SK-N-SH treated with all-trans-retinoic acid at 6 μM for 48 hours (cell line): ENCODE measurements at regions not wholly inside any gene's neighbourhood (a gene's known extent, or its start where the extent isn't known, plus 50 kb on each side); places are given as distances from the start of the nearest gene placed in this dataset.

Source experiments
- ATAC-seq: fragments of 200-7000 bp; cut with Tn5 transposase; 3 replicates; pipeline ENCODE4 v1.9.1; 2020; ENCODE audit warnings: mild to moderate bottlenecking, moderate library complexity
- ARNTL ChIP-seq: fragments of 450-650 bp; formaldehyde crosslinking; IDR thresholded peaks from 2 replicates; pipeline ENCODE4 v1.5.0; 2020; ENCODE audit warnings: low read depth, mild to moderate bottlenecking, moderate library complexity, borderline replicate concordance
- BACH2 ChIP-seq: fragments of 250-450 bp; sonication (Bioruptor Pico); IDR thresholded peaks from 2 replicates; pipeline ENCODE4 v1.9.0; 2021; ENCODE audit warnings: mild to moderate bottlenecking, borderline replicate concordance
- CSDC2 ChIP-seq: fragments of 250-450 bp; sonication (Bioruptor Pico); IDR thresholded peaks from 2 replicates; pipeline ENCODE4 v1.5.0; 2020; ENCODE audit warnings: mild to moderate bottlenecking, moderate library complexity
- GLIS3 ChIP-seq: fragments of 250-450 bp; sonication (Bioruptor Pico); IDR thresholded peaks from 2 replicates; pipeline ENCODE4 v1.5.0; 2020; ENCODE audit warnings: mild to moderate bottlenecking, moderate library complexity
- ISL1 ChIP-seq: fragments of 250-450 bp; sonication (Bioruptor Pico); IDR thresholded peaks from 2 replicates; pipeline ENCODE4 v2.1.2; 2022; ENCODE audit warnings: mild to moderate bottlenecking, moderate library complexity
- OSR1 ChIP-seq: fragments of 250-450 bp; sonication (Bioruptor Pico); IDR thresholded peaks from 2 replicates; pipeline ENCODE4 v1.8.0; 2022; ENCODE audit warnings: moderate library complexity, mild to moderate bottlenecking, inconsistent platforms
- PPARA ChIP-seq: fragments of 250-450 bp; sonication (Bioruptor Pico); IDR thresholded peaks from 2 replicates; pipeline ENCODE4 v1.5.0; 2020; ENCODE audit warnings: mild to moderate bottlenecking, borderline replicate concordance
- RARB ChIP-seq: fragments of 250-450 bp; sonication (Bioruptor Pico); IDR thresholded peaks from 2 replicates; pipeline ENCODE4 v1.8.0; 2021; ENCODE audit warnings: mild to moderate bottlenecking, moderate library complexity
- SNAI2 ChIP-seq: fragments of 250-450 bp; sonication (Bioruptor Pico); IDR thresholded peaks from 2 replicates; pipeline ENCODE4 v1.5.0; 2020; ENCODE audit warnings: mild to moderate bottlenecking, moderate library complexity
- TOX ChIP-seq: fragments of 250-450 bp; sonication (Bioruptor Pico); IDR thresholded peaks from 2 replicates; pipeline ENCODE4 v1.8.0; 2021; ENCODE audit warnings: mild to moderate bottlenecking, moderate library complexity, borderline replicate concordance
- ZC3H10 ChIP-seq: fragments of 250-450 bp; sonication (Bioruptor Pico); IDR thresholded peaks from 2 replicates; pipeline ENCODE4 v1.5.1; 2021; ENCODE audit warnings: mild to moderate bottlenecking, moderate library complexity
- ZFP3 ChIP-seq: fragments of 250-450 bp; sonication (Bioruptor Pico); IDR thresholded peaks from 2 replicates; pipeline ENCODE4 v1.5.0; 2020; ENCODE audit warnings: mild to moderate bottlenecking, moderate library complexity
- ZFP30 ChIP-seq: fragments of 450-650 bp; formaldehyde crosslinking; IDR thresholded peaks from 2 replicates; pipeline ENCODE4 v1.5.0; 2022; ENCODE audit warnings: mild to moderate bottlenecking, moderate library complexity
- ZNF565 ChIP-seq: fragments of 450-650 bp; formaldehyde crosslinking; conservative IDR thresholded peaks from 2 replicates; pipeline ENCODE4 v1.5.0; 2020; ENCODE audit warnings: low read depth, mild to moderate bottlenecking, moderate library complexity
- ZNF70 ChIP-seq: fragments of 450-650 bp; formaldehyde crosslinking; IDR thresholded peaks from 2 replicates; pipeline ENCODE4 v1.5.0; 2020; ENCODE audit warnings: mild to moderate bottlenecking, moderate library complexity
- ZNF8 ChIP-seq: fragments of 450-650 bp; formaldehyde crosslinking; IDR thresholded peaks from 2 replicates; pipeline ENCODE4 v1.5.0; 2020; ENCODE audit warnings: mild to moderate bottlenecking, moderate library complexity
- TF ChIP-seq, protein P1 (sequence below): fragments of 250-450 bp; sonication (Bioruptor Pico); IDR thresholded peaks from 2 replicates; pipeline ENCODE4 v1.8.0; 2021; ENCODE audit warnings: low read depth, mild to moderate bottlenecking, moderate library complexity, borderline replicate concordance
- TF ChIP-seq, protein P2 (sequence below): fragments of 250-450 bp; sonication (Bioruptor Pico); IDR thresholded peaks from 2 replicates; pipeline ENCODE4 v1.8.0; 2020; ENCODE audit warnings: mild to moderate bottlenecking, moderate library complexity, borderline replicate concordance
- TF ChIP-seq, protein P3 (sequence below): fragments of 250-450 bp; sonication (Bioruptor Pico); IDR thresholded peaks from 2 replicates; pipeline ENCODE4 v1.5.0; 2020; ENCODE audit warnings: mild to moderate bottlenecking, moderate library complexity
- TF ChIP-seq, protein P4 (sequence below): fragments of 250-450 bp; sonication (Bioruptor Pico); IDR thresholded peaks from 2 replicates; pipeline ENCODE4 v1.5.1; 2021; ENCODE audit warnings: mild to moderate bottlenecking, moderate library complexity

DNA sequence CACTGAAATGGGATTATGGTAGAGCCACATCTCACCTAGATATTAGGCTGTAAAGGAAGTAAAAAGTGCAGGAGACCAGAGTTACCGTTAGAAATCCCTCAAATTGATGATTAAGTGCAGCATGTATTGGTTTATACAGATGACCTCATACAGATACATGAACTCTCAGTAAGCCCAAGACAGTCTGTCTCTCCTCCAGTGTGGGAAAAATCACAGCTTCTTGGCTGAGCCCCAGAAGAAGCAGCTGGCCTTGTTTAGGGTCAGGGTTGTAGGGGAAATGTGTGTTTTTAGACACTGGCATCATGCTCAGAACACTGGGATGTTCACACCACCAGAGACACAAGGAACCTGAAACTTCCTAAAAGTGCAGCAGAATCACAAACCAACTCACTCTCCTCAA lies 135.9 kb downstream of the KATNIP start (continued):
- TF ChIP-seq, protein P1, sequence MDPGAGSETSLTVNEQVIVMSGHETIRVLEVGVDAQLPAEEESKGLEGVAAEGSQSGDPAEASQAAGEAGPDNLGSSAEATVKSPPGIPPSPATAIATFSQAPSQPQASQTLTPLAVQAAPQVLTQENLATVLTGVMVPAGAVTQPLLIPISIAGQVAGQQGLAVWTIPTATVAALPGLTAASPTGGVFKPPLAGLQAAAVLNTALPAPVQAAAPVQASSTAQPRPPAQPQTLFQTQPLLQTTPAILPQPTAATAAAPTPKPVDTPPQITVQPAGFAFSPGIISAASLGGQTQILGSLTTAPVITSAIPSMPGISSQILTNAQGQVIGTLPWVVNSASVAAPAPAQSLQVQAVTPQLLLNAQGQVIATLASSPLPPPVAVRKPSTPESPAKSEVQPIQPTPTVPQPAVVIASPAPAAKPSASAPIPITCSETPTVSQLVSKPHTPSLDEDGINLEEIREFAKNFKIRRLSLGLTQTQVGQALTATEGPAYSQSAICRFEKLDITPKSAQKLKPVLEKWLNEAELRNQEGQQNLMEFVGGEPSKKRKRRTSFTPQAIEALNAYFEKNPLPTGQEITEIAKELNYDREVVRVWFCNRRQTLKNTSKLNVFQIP (CRISPR knock-in tag): no peak
- TF ChIP-seq ZFP3 (CRISPR knock-in tag) (no peak), GLIS3 (no peak)
- TF ChIP-seq, all 23 proteins: peak for 0

DNA sequence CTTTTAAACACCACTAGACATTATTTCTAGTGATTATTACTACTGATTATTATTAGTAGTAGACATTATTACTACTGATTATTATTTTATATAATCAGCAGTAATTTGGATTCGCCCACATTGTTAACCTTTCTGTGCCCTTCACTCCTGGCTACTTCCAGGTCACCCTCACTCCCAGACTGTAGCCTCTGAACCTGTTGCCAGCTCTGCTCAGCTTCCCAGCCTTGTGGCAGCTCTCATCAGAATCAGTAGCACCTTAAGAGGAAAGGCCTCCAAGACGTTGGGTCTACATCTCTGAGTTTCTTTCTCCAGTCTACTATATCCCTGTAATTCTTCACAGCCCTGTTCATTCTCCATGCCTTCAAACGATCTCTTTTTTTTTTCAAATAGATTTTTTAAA lies 137.0 kb downstream of the KATNIP start:
- TF ChIP-seq ZNF8 (CRISPR knock-in tag) (no peak), ZC3H10 (CRISPR knock-in tag) (no peak), ISL1 (no peak), ZNF70 (CRISPR knock-in tag) (no peak), RARB (CRISPR knock-in tag) (no peak)
- TF ChIP-seq, protein P2, sequence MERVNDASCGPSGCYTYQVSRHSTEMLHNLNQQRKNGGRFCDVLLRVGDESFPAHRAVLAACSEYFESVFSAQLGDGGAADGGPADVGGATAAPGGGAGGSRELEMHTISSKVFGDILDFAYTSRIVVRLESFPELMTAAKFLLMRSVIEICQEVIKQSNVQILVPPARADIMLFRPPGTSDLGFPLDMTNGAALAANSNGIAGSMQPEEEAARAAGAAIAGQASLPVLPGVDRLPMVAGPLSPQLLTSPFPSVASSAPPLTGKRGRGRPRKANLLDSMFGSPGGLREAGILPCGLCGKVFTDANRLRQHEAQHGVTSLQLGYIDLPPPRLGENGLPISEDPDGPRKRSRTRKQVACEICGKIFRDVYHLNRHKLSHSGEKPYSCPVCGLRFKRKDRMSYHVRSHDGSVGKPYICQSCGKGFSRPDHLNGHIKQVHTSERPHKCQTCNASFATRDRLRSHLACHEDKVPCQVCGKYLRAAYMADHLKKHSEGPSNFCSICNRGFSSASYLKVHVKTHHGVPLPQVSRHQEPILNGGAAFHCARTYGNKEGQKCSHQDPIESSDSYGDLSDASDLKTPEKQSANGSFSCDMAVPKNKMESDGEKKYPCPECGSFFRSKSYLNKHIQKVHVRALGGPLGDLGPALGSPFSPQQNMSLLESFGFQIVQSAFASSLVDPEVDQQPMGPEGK (CRISPR knock-in tag): no peak
- ATAC-seq: no peak

DNA sequence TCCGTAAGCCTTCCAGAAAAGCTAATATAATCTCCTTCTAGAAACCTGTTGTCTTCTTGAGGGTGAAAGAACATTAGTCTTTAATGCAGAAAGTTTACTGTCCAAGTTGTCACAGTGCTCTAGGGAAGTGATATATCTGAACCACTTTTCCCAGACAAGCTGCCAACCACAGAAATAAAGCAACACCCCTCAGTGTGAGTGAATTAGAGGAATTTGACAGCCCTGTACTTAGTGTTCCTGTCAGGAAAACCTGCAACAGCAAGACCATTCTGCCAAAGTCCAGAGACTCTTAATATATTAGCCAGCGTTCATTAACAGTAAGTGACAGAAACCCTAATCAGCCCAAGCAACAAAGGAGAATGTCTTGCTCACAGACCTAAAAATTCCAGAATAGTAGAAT lies 137.7 kb downstream of the KATNIP start:
- TF ChIP-seq PPARA (CRISPR knock-in tag) (no peak), OSR1 (CRISPR knock-in tag) (no peak), CSDC2 (CRISPR knock-in tag) (no peak), ZFP30 (CRISPR knock-in tag) (no peak), ZFP3 (CRISPR knock-in tag) (no peak), ZNF565 (CRISPR knock-in tag) (no peak), ISL1 (no peak), TOX (CRISPR knock-in tag) (no peak), ZNF70 (CRISPR knock-in tag) (no peak), ARNTL (CRISPR knock-in tag) (no peak), BACH2 (CRISPR knock-in tag) (no peak), ZC3H10 (CRISPR knock-in tag) (no peak)
- TF ChIP-seq, protein P2 (CRISPR knock-in tag): no peak
- TF ChIP-seq, protein P1 (CRISPR knock-in tag): no peak
- no peak for ATAC-seq

DNA sequence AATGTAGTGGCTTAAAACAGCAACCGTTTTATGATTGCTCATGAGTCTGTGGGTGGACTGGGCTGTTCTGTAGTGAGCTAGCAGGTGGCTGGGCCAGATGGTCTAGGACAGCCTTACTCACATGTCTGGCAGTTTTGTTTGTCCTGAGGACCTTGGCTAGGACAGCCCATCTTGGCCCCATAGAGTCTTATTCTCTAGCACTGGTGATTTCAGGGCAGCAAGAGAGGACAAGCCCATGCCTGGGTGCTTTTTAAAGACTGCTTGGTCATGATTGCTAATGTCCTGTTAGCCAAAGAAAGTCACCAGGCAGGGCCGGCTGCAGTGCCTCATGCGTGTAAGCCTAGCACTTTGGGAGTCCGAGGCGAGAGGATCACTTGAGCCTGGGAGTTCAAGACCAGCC lies 139.8 kb downstream of the KATNIP start:
- no peak for ATAC-seq
- TF ChIP-seq ZNF565 (CRISPR knock-in tag) (no peak), ZFP3 (CRISPR knock-in tag) (no peak), SNAI2 (CRISPR knock-in tag) (no peak), ZNF8 (CRISPR knock-in tag) (no peak), BACH2 (CRISPR knock-in tag) (no peak)
- TF ChIP-seq, protein P2 (CRISPR knock-in tag): no peak
- TF ChIP-seq, protein P3, sequence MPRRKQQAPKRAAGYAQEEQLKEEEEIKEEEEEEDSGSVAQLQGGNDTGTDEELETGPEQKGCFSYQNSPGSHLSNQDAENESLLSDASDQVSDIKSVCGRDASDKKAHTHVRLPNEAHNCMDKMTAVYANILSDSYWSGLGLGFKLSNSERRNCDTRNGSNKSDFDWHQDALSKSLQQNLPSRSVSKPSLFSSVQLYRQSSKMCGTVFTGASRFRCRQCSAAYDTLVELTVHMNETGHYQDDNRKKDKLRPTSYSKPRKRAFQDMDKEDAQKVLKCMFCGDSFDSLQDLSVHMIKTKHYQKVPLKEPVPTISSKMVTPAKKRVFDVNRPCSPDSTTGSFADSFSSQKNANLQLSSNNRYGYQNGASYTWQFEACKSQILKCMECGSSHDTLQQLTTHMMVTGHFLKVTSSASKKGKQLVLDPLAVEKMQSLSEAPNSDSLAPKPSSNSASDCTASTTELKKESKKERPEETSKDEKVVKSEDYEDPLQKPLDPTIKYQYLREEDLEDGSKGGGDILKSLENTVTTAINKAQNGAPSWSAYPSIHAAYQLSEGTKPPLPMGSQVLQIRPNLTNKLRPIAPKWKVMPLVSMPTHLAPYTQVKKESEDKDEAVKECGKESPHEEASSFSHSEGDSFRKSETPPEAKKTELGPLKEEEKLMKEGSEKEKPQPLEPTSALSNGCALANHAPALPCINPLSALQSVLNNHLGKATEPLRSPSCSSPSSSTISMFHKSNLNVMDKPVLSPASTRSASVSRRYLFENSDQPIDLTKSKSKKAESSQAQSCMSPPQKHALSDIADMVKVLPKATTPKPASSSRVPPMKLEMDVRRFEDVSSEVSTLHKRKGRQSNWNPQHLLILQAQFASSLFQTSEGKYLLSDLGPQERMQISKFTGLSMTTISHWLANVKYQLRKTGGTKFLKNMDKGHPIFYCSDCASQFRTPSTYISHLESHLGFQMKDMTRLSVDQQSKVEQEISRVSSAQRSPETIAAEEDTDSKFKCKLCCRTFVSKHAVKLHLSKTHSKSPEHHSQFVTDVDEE (CRISPR knock-in tag): no peak
- TF ChIP-seq, protein P4, sequence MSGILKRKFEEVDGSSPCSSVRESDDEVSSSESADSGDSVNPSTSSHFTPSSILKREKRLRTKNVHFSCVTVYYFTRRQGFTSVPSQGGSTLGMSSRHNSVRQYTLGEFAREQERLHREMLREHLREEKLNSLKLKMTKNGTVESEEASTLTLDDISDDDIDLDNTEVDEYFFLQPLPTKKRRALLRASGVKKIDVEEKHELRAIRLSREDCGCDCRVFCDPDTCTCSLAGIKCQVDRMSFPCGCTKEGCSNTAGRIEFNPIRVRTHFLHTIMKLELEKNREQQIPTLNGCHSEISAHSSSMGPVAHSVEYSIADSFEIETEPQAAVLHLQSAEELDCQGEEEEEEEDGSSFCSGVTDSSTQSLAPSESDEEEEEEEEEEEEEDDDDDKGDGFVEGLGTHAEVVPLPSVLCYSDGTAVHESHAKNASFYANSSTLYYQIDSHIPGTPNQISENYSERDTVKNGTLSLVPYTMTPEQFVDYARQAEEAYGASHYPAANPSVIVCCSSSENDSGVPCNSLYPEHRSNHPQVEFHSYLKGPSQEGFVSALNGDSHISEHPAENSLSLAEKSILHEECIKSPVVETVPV: no peak
